HG02981 (cell line): ENCODE measurements at regions not wholly inside any gene's neighbourhood (a gene's known extent, or its start where the extent isn't known, plus 50 kb on each side); places are given as distances from the start of the nearest gene placed in this dataset.

Experiments used
- ATAC-seq: cut with Tn5 transposase; IDR thresholded peaks from one replicate; pipeline ENCODE4 v1.9.1; 2021; ENCODE audit warnings: mild to moderate bottlenecking, moderate library complexity; ENCODE audit not compliant: unreplicated experiment

DNA sequence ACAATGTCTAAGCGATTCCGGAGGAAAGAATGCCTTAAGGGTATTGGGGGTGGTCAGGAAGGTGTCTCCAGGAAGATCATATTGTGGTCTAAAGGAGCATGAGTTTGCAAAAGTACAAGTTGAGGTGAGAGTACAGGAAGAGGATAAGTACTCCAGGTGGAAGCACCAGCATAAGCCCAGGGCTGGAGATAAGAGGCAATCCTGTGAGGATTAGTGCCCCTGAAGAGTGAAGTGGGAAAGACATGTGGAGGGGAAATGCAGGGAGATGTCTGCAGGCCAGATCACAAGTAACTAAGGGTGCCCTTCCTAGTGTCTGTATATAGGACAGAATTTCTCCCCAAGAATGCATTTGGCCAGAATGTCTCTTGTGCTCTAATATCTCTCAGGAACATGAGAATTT lies 188.3 kb upstream of the DPT start:
- ATAC-seq: no peak

DNA sequence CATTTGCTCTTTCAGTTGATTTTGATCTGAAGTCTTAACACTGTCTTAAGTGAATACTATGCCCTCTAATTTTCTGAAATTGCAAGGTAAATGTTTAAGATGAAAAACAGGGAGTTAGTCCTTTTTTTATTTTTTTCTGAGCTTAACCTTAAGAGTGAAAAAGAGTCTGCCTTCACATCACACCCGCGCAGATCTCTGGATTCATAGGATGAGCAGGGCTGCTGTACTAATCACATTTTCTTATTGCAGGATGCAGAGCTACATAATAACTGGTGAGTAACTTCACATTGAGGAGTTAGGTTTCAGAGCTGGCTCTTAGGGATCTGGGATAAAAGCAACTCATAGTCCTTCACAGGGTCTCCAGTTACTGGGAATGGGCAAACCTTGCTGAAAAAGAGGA lies 188.7 kb upstream of the ATP1B1 start:
- no peak for ATAC-seq

DNA sequence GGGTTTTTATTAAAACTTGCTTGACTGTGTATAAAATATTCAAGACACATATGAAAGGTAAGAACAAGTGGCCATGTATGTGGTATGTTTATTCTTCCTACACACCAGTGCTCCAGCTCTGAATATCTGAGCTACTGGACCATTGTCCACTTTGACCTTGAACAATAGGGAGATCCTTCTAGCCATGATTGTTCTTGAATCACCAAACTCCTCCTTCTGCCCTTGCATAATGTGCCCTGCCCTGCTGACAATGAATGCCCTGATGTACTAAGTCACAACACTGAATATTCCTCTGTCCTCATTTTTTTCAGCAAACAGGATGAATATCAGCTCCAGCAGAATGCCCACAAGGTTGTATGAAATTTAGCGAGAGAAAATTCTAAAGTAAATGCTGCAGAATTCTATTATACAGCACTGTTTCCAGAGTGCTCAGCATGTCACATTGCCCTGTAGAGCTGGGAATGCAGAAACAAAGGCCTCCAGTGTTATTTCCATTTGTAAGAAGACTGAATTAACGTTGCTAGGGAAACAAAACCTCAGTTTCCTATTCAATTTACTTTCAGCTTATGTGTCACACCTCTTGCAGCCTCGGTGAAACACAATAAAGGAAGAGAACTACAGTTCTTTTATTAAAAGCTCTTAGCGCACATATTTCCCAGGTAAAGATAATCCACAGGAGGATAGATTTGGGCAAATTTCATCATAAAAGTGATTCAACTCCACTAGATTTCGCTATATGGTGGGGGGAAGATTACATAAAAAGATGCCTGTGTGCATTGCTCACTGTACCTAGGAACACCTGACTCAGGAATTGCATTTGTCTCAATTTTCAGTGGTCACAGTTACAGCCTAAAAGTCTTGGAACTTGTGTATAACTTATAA lies 187.4 kb upstream of the ATP1B1 start:
- no peak for ATAC-seq

DNA sequence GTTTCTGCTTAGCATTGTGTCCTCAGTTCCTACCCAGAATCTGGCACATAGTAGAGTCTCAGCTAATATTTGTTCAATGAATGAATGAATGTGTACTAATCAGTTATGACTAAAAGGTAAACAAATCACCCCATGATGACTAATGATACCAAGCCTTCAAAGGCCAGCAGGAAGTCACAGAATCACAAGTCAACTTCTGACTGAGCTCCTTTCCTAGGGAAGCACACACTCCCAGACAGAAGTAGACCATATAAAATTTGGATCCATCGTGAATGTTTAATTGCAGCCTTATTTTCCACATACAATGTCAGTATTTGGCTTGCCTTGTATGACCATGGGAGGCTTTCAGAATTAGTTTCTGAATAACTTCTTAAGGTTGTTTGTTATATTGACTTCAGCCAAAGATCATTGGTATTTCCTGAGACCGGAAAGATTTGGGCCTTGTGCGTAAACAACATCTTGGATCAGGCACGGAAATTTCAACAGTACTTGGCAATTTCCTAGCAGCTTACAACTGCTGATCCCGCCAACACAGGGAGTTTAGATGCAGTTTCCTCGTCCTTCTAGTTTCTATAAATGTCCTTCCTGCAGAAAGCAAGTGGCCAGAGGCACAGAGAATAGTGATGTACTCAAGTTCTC lies 185.9 kb upstream of the ATP1B1 start:
- ATAC-seq: no peak

DNA sequence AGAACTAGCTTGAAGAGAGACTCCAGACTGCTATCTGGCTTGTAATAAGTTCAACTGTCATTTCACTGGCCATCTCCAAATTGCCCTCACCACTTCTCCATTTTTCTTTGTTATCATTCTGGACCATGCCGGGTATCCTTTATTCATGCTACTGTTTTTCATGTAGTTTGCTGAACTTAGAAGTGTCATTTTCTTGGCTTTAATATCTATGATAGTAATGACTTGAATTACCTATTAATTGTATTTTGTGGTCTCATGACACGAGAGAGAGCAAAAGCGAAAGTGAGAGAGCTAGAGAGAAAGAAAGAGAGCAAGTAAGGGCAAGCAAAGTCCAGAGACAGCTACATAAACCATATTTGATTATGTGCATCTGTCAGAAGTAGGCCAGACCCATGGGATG lies 184.9 kb upstream of the ATP1B1 start:
- peak; percentile 60 for ATAC-seq

DNA sequence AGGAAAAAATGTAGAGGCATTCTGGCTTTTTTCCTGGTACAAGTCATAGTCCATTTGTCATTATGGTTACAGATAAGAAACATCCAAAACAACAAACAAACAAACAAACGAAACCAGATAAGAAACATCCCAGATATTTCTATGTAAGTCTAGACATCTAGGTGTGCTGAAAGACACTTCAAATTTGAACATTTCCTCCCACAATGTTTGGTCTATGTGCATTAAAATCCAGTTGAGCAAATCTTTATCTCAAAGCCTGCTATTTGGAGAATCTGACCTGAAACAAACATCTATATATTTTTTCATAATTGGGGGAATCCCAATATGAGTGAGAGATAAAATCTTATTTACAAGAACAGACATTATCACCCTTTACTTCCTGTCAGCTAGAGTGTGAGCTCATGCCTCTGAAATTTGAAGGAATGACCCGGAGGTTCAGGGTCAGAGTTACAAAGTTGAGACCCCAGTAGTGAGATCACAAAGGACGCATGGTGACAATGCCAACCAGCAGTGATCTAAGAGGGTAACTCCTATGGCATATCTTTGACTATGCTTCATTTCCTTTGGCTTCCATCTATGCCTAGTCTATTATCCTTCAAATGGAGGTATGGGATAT lies 182.9 kb upstream of the ATP1B1 start:
- ATAC-seq: no peak

DNA sequence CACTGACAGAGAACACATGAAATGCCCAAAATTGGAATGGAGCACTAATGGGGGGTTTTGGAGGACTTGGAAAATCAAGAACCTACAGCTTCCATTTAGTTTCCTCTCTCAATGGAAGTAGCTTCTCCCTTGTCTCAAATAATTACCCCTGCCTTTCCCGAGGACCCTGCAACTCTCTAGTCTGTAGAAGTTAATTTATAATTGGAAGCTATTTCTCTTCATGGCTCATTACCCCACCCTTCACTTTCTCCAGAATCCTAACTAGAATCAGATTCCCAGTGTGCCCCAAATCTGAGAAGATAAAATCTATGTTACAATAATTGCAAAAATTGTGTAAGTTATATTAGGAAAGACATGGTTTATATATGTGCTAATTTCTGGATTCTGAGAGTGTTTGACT lies 181.5 kb upstream of the ATP1B1 start:
- no peak for ATAC-seq

DNA sequence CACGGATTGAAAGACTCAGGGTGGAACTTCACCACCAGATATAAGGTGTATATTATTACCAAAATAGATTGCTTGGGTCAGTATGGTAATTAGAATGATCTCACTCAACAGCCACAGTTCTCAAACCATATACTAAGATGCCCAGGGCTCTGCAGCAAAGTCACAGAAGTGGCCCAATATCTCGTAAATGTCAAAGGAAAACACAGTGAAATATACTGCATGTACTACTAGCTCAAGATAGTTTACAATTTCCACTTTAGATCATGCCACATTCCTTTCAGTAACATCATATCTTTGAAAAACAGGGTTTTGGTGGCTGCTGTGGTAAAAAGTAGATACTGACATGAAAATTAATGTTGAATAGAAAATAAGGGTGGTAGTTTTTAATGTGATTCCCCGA lies 180.3 kb upstream of the ATP1B1 start:
- ATAC-seq: no peak

DNA sequence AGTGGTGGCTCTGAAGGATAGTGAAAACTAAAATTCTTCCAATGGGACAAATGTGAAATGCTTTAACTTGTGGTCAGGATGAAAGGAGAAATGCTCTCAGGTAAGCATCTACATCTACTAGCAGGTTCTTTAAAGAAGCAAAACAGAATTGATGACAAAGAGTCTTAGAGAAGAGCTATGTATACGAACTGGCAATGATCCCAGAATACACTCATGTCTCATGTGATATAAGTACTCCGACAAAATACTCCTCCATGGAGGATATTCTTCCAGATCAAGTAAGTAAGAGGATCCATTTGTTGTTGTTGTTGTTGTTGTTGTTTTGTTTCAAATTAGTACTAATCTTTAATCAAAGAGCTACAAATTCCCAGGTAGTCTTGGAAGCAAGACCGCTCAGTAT lies 174.0 kb upstream of the ATP1B1 start:
- ATAC-seq: no peak

DNA sequence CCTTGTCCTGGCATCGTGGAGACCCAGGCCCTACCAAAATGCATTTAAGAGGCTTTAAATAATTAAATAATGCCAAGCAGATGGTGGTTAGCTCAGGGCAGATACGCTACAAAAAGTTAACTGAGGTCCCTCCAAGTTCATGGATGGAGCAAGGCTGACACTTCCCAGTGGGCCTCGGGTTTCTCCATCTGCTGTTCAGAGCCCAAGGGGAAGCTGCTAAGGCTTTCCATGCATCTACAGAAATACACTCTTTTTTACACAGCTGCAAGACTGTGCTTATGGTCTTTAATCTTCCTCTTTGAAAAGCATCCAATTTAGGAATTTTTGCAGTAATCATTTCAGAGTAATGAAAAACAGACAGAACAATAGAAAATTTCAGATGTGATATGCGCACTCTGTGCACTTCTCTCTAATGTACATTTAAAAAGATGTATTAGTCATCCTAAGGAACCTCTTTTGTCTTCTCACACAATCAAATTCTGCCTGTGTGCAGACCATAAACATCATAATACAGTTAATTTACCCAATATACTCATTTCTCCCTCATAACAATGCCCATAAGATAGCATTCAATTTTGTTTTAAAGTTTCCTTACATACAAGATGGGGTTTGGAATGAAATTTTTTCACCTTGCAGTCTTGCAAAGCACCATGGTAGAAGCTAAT lies 173.2 kb upstream of the ATP1B1 start:
- no peak for ATAC-seq

DNA sequence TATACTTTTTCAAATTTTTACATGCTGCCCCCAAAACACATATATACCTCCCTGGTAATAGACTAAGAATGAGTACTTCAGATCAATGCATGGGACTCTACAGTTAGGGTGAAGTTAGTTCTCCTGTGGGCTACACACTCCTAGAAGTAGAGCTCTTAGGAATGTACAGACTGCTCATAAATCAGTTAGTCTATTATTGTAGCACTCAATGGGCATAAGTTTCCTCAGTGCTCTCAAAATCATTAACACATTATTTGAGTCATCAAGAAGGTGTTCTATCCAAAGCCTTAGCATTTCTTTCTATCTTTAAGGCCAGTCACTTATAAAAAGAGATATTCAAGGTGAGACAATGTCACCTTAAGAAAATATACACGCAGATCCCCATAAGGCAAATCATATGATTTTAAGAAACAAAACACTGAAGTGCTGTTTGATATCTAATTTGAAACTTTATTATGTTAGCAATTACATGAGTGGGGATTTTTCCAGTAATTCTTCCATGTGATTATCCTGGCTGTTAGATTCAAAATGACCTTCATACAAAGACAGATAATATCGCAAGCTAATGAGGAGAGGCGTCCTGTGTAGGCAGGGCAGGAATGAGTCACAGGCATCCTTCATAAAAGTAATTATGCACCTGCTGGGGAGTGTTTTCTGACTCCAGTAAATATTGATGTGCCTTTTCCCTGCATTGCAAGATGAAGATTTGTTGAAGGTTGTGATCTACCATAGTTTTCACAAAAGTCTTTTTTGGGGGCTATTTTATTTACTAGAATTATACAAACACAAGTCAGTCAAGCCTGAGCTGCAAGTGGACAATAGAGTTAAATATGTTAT lies 167.2 kb upstream of the ATP1B1 start:
- no peak for ATAC-seq

DNA sequence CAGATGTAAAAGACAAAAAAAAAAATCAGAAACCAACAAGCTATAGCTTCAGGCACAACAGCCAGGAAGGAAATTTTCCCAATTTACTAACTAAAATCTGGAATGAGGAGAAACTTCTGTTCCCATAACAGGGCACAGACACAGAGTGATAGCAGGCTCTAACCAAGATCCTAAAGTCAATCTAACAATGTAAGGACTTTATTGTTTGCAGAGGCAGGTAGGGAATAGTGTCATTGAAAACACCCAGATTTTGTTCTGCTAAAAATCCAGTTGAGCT lies 166.6 kb upstream of the ATP1B1 start:
- ATAC-seq: no peak

DNA sequence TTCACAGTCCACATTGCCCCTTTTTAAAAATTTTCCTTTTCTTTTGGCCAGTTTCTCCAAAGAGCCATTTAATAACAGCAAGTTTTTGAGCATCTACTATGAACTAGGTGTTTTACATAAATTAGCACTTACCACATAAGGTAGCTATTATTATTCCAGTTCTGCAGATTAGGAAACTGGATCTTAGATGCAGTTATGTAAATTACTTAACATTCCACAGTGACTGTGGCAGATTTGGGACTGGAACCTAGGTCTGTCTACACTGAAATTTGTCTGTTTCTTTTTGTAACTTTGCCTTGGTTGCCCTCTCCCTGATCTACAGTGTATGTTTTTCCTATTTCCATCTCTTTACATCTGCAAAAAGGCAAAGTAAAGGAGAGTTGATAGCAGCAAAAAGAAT lies 164.8 kb upstream of the ATP1B1 start:
- ATAC-seq: no peak

DNA sequence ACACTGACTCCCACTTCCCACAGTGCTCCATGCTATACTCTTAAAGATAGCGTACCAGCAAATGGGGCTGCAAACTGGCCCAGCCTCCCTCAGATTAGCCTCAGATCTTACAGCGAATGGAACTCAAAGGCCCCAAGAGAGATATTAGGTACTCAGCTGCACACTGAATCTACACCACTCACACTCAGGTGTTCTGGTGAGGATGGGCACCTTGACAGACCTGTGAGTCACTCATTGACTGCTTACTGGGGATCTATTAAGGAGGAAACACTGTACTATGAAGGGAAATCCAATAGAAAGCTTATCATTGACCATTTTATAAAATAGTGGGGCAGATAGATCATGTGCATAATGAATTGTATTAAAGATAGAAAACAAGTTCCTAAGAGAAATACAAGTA lies 164.3 kb upstream of the ATP1B1 start:
- ATAC-seq: no peak

DNA sequence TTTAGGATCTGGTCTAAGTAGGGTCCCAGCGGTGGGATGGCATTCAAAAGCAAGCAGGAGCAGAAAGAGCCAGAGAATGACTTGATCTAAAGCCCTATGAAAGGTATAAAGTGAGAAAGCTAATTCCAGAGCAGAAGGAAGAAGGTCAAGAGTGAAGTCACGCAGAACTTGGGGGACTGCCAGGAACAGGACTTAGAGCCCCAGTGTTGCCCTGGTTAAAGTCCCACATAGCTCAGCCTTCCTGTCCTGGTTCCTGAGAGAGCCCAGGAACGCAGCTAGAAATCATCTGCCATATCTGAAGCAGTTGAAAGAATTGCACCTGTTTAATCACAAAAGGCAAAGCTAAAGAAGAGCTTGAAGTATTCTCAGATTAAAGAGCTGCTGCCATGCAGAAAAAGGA lies 160.6 kb upstream of the ATP1B1 start:
- ATAC-seq: no peak

DNA sequence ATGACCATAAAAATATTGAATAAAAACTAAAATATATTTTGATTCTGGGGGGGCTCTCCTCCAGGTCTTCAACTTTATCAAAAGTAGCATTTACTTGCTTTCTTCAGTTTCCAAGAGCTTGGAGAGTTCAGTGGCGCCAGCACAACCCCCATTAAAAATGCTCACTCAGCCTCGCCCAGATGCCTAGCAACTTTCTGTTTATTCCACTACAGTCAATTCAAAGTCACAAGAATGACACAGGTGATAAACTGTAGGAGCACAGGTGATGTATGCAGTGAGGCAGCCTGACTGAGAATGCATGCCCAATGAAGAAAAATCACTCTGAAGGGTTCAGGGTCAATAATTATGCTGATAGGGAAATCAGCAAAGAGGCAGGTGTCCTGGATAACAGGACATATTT lies 159.4 kb upstream of the ATP1B1 start:
- no peak for ATAC-seq

DNA sequence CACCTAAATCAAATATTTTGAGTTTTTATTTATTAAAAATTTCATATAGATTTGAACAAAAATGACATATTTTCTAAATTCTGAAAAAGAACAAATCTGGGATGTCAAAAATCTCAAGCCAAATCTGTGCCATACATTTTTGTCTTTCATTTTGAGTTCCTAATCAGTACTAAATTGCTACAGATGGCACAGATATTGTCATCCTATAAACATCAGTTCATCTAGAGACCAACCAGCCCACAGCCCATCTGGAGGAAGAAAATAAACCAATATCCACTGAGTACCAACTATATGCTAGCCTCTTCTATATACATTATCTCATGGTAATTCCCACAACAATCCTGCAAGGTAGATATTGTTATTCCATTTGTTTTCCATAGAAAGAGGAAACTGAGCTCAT lies 156.8 kb upstream of the ATP1B1 start:
- no peak for ATAC-seq

DNA sequence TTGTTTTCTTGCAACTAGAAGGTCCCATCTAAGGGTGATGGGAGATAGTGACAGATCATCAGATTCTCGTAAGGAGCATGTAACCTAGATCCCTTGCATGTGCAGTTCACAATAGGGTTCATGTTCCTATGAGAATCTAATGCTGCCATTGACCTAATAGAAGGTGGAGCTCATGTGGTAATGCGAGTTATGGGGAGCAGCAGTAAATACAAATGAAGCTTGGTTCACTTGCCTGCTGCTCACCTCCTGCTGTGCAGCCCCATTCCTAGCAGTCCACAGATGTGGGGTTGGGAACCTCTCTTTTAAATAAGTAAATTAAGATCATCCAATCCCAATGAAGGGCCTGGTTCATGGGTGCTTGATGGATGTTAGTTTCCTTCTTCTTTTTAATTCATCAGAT lies 148.7 kb upstream of the ATP1B1 start:
- no peak for ATAC-seq

DNA sequence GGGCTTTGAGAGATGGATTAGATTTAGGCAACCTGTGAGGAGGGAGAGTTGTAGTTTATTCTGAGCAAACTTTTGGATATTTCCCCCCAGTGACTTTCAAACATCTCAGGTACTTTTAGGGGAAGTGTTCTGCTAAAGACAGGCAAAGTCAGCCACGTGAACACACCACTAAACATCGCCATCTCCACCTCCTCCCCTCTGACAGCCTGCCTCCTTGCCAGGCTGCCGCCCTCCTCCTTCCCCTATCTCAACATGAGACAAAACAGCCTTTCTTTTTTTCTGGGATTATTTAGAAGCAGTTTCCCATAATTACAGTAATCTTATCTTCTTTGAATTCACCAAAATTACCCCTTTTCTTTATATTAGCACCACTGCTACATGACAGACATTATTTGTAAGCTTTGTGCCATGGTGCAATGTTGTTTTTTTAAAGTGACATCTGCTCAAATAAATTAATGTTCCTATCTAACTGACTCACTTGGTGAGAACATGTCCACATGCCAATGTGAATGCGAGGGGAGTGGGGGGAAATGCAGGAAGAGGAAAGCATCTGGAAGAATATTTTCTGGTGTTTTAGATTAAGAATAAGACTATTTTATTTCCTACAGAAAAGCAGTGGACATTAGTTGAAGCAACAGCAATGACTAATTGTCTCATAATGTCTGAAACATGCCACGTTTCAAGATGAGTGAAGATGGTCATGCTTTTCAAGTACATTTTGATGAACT lies 147.8 kb upstream of the ATP1B1 start:
- no peak for ATAC-seq

DNA sequence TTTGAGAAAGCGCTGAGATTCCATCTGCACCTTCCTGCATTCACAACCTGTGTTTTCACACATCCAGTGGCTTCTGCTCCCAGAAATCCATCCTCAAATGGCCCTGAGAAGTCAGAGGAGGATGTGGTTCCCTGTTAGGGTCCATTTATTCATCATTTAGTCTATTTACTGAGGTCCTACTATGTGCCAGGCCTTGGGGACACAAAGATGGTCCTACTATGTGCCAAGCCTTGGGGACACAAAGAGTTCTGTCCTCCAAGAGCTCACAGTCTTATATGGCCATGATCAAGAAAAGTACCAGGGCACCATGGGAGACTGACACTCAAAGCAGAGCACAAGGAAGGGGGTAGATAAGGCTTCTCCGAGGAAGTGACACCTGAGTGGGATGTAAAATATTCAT lies 147.1 kb upstream of the ATP1B1 start:
- ATAC-seq: no peak
